Mucosa of stomach (tissue), 1 donor: ENCODE measurements at regions not wholly inside any gene's neighbourhood (a gene's known extent, or its start where the extent isn't known, plus 50 kb on each side); places are given as distances from the start of the nearest gene placed in this dataset.

ENCODE experiments used
- H3K27me3 ChIP-seq: one replicate; pipeline ENCODE4 v1.7.0; 2013; ENCODE audit warnings: mild to moderate bottlenecking, low read length; ENCODE audit not compliant: control insufficient read depth, insufficient read depth
- H3K36me3 ChIP-seq: one replicate; pipeline ENCODE4 v1.7.0; 2013; ENCODE audit warnings: low read length; ENCODE audit not compliant: control insufficient read depth, insufficient read depth
- H3K4me1 ChIP-seq: one replicate; pipeline ENCODE4 v1.7.0; 2013; ENCODE audit warnings: mild to moderate bottlenecking, low read length; ENCODE audit not compliant: control insufficient read depth, insufficient read depth
- H3K4me3 ChIP-seq: one replicate; pipeline ENCODE4 v1.7.0; 2013; ENCODE audit warnings: low read length
- H3K9ac ChIP-seq: one replicate; pipeline ENCODE4 v1.7.0; 2013; ENCODE audit warnings: mild to moderate bottlenecking, low read length, moderate library complexity
- H3K9me3 ChIP-seq: one replicate; pipeline ENCODE4 v1.7.0; 2013; ENCODE audit warnings: mild to moderate bottlenecking, low read length, moderate library complexity; ENCODE audit not compliant: control insufficient read depth
- donor health status: Pancreatic carcinoma.

DNA sequence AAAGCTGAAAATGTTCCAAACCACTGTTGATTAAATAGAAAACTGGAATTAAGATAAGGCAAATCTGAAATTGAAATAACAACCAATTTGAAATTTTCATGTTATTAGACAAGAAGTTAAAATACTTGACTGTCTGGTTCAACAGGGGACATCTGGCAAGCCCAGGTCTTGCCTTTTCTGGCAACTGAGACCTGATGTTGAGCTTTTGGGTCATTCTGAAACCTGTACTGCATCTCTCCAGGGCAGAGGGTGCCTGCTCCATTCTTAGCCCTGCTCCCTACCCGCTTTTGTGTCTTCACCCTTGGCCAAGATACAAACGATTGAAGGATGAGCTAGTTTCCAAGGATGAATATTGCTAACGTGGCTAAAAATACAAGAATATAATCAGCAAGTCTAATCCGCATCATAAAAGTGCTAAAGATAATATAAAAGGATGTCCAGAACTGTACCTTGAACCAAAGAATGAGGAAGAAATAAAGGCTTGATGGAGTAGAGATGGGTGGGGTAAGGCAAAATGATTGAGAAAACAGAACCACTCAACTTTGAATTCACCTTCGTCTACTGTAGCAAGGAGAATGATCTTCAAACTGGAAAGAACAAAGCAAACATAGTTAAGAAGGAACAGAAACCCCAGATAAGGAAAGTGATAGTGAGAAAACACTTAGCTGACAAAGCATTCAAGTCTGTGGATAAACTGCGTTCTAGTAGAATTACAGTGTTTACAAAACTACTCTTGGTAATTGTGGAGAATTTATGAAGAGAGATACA lies 109.8 kb upstream of the MAN1A1 start:
- Histone ChIP-seq H3K36me3 (no peaks in the 10 kb centered on the region), H3K9ac (no peak overlapping the region), H3K27me3 (no peaks in the 10 kb centered on the region), H3K4me3 (no peak overlapping the region), H3K4me1 (no peaks in the 10 kb centered on the region), H3K9me3 (no peaks in the 10 kb centered on the region)

- Histone ChIP-seq H3K4me1 (peaks cover 2% of the 10 kb centered on the region), H3K27me3 (no peaks in the 10 kb centered on the region), H3K9ac (no peak overlapping the region), H3K4me3 (no peak overlapping the region), H3K9me3 (no peaks in the 10 kb centered on the region), H3K36me3 (no peaks in the 10 kb centered on the region)
Measured at GRCh38 chr6:119454714-119455113, 105.2 kb upstream of the MAN1A1 start.

DNA sequence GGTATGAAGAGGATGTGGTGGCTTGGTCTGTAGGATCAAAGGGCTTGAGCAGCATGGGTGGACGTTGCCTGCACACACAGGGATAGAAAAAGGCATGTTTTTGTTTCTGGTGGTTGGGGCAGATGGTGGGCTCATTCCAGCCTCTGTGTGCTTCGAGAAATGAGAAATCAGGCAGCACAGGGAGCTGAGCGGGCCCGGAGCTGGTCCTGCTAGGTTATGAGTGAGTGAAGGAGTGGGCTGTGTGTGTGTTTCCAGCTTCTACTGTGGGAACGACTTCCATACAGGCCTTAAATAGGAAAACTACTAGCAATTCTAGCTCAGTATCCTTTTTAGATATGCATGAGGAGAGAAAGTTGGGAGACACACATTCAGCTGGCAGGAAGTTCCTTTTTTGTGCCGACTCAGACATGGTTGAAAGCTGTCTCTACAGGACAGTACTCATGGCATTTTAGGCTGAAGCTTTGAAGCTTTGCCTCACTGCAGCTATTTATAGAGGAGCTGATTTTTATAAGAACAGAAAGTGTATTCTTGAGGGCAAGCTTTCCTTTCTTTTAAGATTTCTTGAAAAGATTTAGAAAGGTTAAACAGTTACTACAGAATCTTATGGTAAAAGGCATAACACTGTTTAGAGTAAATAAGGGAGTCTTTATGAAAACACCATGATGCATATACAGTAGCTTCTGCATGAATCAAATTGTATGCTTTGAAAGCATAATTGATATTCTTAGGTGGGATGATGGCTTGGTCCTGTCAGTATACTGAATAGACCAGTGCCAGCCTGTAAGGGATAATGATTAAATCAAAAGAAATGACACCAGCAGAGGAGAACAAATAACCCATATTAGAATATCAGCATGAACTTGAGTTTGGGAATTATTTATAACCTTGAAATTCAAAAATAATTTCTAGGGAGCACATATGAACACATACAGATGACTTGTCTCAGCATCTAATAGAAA lies 104.0 kb upstream of the MAN1A1 start:
- peaks cover 8% of the 10 kb centered on the region for H3K4me1 ChIP-seq
- no peak overlapping the region for H3K4me3 ChIP-seq
- no peak overlapping the region for H3K9ac ChIP-seq
- no peaks in the 10 kb centered on the region for H3K9me3 ChIP-seq
- no peaks in the 10 kb centered on the region for H3K36me3 ChIP-seq
- no peaks in the 10 kb centered on the region for H3K27me3 ChIP-seq

DNA sequence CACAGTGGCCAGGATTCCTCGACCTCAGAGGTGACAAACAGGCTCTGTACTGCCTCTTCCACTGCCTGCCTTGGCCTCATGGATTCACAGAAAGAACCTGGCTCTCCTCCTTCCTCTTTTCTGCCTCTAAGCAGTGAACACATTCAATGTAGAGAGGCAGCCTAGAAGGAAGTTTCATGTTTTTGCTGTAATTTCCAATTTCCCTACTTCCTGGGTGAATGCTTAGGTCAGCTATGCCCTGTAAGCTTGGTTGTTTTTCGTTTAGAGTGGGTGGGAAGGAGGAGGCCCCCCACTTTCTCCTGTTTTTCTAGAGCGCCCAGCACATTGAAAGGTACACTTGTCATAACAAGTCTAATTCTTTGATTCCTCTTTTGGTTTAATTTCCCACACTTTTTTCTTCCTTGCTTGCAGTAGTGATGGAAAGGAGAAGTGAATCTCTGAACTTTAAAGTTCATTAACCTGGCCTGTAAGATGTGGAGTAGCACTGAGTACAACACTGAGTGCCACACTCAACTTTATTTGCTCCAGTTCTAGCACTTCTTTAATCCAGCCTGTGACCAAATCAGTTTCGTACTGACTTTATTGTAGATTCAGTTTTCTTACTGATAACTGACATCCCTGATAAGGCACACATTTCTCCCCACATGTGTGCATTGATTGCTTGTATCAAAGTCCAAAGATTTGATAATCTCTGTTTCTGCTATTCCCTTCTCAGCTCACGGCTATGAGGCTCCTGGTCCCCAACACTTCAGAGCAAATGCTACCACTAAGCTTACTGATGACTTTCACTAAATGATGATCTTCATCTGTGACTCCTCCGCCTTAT lies 100.0 kb upstream of the MAN1A1 start:
- no peaks in the 10 kb centered on the region for H3K27me3 ChIP-seq
- H3K4me3 ChIP-seq = no peak overlapping the region
- no peaks in the 10 kb centered on the region for H3K9me3 ChIP-seq
- peaks cover 38% of the 10 kb centered on the region for H3K4me1 ChIP-seq
- H3K9ac ChIP-seq = no peak overlapping the region
- no peaks in the 10 kb centered on the region for H3K36me3 ChIP-seq

DNA sequence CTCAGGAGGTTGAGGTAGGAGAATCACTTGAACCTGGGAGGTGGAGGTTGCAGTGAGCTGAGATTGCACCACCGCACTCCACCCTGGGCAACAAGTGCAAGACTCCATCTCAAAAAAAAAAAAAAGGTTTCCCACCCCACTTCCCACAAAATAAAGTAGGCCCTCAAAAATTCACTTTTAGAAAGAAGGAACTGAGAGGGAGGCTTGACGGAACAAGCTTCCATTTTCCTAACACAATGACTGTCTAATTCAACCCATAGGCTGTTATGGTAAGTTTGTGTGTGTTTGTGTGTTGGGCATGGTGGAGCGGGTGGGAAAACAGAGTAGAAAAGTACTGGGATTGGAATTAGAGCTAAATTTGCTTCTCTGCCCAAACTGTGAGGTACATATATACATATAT lies 98.4 kb upstream of the MAN1A1 start:
- H3K9ac ChIP-seq = no peak overlapping the region
- H3K27me3 ChIP-seq = no peaks in the 10 kb centered on the region
- no peak overlapping the region for H3K4me3 ChIP-seq
- H3K9me3 ChIP-seq = no peaks in the 10 kb centered on the region
- peaks cover 39% of the 10 kb centered on the region for H3K4me1 ChIP-seq
- H3K36me3 ChIP-seq = no peaks in the 10 kb centered on the region

DNA sequence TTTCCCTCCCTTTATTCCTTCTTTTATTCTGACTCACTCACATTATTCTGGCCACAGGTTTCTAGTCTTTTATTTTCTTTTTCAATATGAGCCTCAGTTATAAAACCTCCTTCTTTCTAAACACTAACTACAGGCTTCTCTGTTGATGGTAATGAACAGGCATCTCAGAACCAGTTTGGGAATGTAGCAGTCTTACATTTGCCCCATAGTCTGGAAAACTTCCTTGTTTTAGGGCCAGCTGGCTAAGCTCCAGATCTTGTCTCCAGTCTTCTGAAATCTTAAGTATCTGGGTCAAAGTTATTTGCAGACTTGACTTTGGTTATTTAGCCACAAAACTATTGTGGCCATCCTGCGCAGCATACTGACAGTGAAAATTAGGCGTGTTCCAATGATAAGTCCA lies 97.0 kb upstream of the MAN1A1 start:
- Histone ChIP-seq H3K36me3 (no peaks in the 10 kb centered on the region), H3K9me3 (no peaks in the 10 kb centered on the region), H3K9ac (no peak overlapping the region), H3K4me1 (peaks cover 39% of the 10 kb centered on the region), H3K4me3 (peak overlapping the region; percentile 14), H3K27me3 (no peaks in the 10 kb centered on the region)

DNA sequence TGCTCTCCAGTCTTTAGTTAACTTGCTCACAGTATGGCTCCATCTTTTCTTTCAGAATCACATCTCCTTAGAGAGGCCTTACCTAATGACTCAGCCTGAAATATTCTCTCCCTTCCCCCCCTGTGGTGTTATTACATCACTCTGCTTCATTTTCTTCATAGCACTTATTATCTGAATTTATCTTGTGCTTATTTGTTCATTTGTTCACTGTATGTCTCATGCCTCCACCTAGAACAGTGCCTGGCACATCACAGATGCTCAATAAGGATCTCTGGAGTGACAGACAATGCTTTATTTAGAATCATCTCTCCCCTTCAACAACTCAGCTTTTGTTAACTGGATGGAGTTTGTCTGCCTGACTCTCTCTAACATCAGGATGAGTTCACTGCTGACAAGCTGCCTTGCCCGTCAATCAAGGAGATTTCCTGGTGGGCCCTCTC lies 96.6 kb upstream of the MAN1A1 start:
- Histone ChIP-seq H3K4me1 (peaks cover 39% of the 10 kb centered on the region), H3K9ac (no peak overlapping the region), H3K4me3 (peak overlapping the region; percentile 14), H3K27me3 (no peaks in the 10 kb centered on the region), H3K36me3 (no peaks in the 10 kb centered on the region), H3K9me3 (no peaks in the 10 kb centered on the region)

GRCh38 chr6:119445666-119446065 lies 96.1 kb upstream of the MAN1A1 start:
- Histone ChIP-seq H3K4me1 (peaks cover 39% of the 10 kb centered on the region), H3K9ac (no peak overlapping the region), H3K27me3 (no peaks in the 10 kb centered on the region), H3K9me3 (no peaks in the 10 kb centered on the region), H3K4me3 (no peak overlapping the region), H3K36me3 (no peaks in the 10 kb centered on the region)

GRCh38 chr6:119444642-119445557 lies 95.3 kb upstream of the MAN1A1 start:
- peaks cover 39% of the 10 kb centered on the region for H3K4me1 ChIP-seq
- H3K36me3 ChIP-seq = no peaks in the 10 kb centered on the region
- no peaks in the 10 kb centered on the region for H3K27me3 ChIP-seq
- H3K9ac ChIP-seq = no peak overlapping the region
- no peak overlapping the region for H3K4me3 ChIP-seq
- H3K9me3 ChIP-seq = no peaks in the 10 kb centered on the region

- H3K4me1 ChIP-seq = peaks cover 32% of the 10 kb centered on the region
Measured at GRCh38 chr6:119443993-119444641, 94.6 kb upstream of the MAN1A1 start.

More at GRCh38 chr6:119443993-119444641, 94.6 kb upstream of the MAN1A1 start:
- H3K36me3 ChIP-seq = no peaks in the 10 kb centered on the region
- no peaks in the 10 kb centered on the region for H3K27me3 ChIP-seq
- H3K4me3 ChIP-seq = no peak overlapping the region
- H3K9me3 ChIP-seq = no peaks in the 10 kb centered on the region
- no peak overlapping the region for H3K9ac ChIP-seq
